ENCODE measurements at regions not wholly inside any gene's neighbourhood (a gene's known extent, or its start where the extent isn't known, plus 50 kb on each side); places are given as distances from the start of the nearest gene placed in this dataset.

DNA sequence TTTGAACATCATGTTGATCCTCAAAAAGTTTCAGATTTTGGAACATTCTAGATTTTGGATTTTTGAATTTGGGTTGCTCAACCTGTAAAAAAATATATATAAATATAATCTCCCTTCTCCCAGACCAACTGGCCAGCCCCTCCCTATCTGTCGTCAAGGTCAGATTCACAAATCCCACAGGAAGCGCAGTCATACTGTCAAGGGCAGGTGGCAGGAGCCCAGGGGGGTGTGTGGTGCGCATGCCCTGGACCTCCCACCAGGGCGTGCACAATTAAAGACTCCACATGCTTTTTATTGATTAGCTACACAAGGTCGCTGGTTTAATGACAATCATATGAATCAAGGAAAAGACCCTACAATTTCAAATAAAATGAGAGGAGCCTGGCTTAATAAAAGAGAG lies 77.0 kb upstream of the EEPD1 start:
- DNase-seq = no peak
- no CpG with 5 or more reads among the region's 5 CpGs for WGBS (ENCODE audit: extremely low coverage, insufficient coverage, low lambda C conversion rate)
- no peak overlapping the region for H4K5ac ChIP-seq (ENCODE audit: low read length)

DNA sequence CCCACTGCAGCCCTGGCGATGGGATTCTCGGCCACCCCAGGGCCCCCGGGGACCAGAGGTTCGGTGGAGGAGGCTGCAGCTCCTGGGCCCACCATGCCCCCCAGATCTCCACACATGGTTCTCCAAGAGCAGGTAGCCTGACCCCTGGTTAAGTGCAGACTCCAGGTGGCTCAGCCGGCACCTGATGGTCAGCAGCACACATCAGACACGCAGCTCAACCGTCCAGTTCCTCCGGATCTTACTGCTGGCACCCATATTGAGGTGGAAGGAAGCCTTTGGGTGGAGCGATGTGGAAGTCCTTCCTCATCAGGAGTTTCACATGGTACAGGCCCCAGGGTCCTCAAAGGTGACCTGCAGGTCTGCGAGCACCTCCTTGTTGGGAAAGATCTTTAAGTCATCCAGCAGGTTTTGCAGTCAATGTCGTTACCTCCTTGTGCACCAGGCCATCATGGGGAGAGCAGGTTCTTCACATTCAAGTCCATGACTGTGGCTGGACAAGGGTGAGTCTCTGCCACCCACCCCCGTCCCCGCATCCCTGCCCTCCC lies 74.2 kb upstream of the EEPD1 start:
- no peaks in the 10 kb centered on the region for H3K4me1 ChIP-seq (ENCODE audit: control insufficient read depth, low read depth, low read length)
- H3K79me2 ChIP-seq (ENCODE audit: control insufficient read depth, insufficient read depth, low read length) = no peaks in the 10 kb centered on the region
- H3K27ac ChIP-seq (ENCODE audit: low read depth, low read length) = no peak overlapping the region
- DNase-seq = no peak
- no peak overlapping the region for H2AK5ac ChIP-seq (ENCODE audit: low read length)
- no peaks in the 10 kb centered on the region for H3K79me1 ChIP-seq (ENCODE audit: low read length)
- H3K18ac ChIP-seq (ENCODE audit: low read length) = no peak overlapping the region
- H3K23ac ChIP-seq (ENCODE audit: low read length) = no peak overlapping the region
- no peak overlapping the region for H3K4ac ChIP-seq (ENCODE audit: low read depth, low read length)
- no peaks in the 10 kb centered on the region for H3K27me3 ChIP-seq (ENCODE audit: insufficient read depth, low read length, poor library complexity)
- H3K4me2 ChIP-seq (ENCODE audit: low read length) = no peak overlapping the region
- H3K4me3 ChIP-seq (ENCODE audit: low read length) = no peak overlapping the region
- no peak overlapping the region for H4K8ac ChIP-seq (ENCODE audit: low read depth, low read length)
- no peak overlapping the region for H4K5ac ChIP-seq (ENCODE audit: low read length)
- no peak overlapping the region for H3K56ac ChIP-seq (ENCODE audit: low read length)
- no peaks in the 10 kb centered on the region for H3K36me3 ChIP-seq (ENCODE audit: control insufficient read depth, insufficient read depth, low read length)
- H2BK5ac ChIP-seq (ENCODE audit: low read length) = no peak overlapping the region
- H2BK15ac ChIP-seq (replicated peaks; ENCODE audit: low read depth) = no peak overlapping the region
- no CpG with 5 or more reads among the region's 13 CpGs for WGBS (ENCODE audit: extremely low coverage, insufficient coverage, low lambda C conversion rate)
- H2BK120ac ChIP-seq (ENCODE audit: low read depth, low read length) = no peak overlapping the region
- no peak overlapping the region for H3K9ac ChIP-seq (ENCODE audit: low read length)

More for the DNA sequence above, 77.0 kb upstream of the EEPD1 start:
- Histone ChIP-seq H3K36me3 (ENCODE audit: control insufficient read depth, insufficient read depth, low read length) (no peaks in the 10 kb centered on the region), H2AK5ac (ENCODE audit: low read length) (no peak overlapping the region), H2BK15ac (replicated peaks; ENCODE audit: low read depth) (no peak overlapping the region), H2BK120ac (ENCODE audit: low read depth, low read length) (no peak overlapping the region), H3K18ac (ENCODE audit: low read length) (no peak overlapping the region), H3K79me2 (ENCODE audit: control insufficient read depth, insufficient read depth, low read length) (no peaks in the 10 kb centered on the region), H3K27me3 (ENCODE audit: insufficient read depth, low read length, poor library complexity) (no peaks in the 10 kb centered on the region), H3K56ac (ENCODE audit: low read length) (no peak overlapping the region), H3K4me3 (ENCODE audit: low read length) (no peak overlapping the region), H3K79me1 (ENCODE audit: low read length) (no peaks in the 10 kb centered on the region), H3K9ac (ENCODE audit: low read length) (no peak overlapping the region), H4K8ac (ENCODE audit: low read depth, low read length) (no peak overlapping the region), H3K4me2 (ENCODE audit: low read length) (no peak overlapping the region), H2BK5ac (ENCODE audit: low read length) (no peak overlapping the region), H3K23ac (ENCODE audit: low read length) (no peak overlapping the region), H3K27ac (ENCODE audit: low read depth, low read length) (no peak overlapping the region), H3K4ac (ENCODE audit: low read depth, low read length) (no peak overlapping the region), H3K4me1 (ENCODE audit: control insufficient read depth, low read depth, low read length) (no peaks in the 10 kb centered on the region)

DNA sequence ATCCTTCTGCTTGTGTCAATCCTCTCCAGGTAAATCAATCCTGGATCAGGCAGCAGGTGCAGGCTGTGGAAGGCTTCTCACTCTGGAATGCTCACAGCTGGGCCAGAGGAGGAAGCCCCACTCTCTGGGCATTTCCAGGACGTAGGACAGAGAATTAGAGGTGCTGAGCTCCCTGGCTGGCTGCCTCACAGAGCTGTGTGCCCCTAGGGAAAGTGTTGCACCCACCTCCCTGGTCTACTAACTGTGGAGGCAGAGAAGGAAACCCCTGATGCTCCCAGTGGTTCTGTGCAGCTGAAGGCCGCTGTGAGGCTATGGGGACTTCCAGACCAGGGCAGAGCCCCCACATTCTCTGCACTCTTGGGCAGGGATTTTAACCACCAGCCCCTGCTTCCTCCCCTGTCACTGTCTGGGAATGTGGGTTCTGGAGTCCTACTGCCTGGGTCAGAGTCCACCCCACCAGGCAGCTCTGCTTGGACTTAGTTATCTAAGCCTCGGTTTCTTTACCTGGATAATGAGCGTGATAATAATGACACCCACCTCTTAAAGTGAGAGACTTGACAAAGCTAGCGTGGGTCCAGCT lies 73.5 kb upstream of the EEPD1 start:
- H3K27ac ChIP-seq (ENCODE audit: low read depth, low read length) = no peak overlapping the region
- H3K4ac ChIP-seq (ENCODE audit: low read depth, low read length) = no peak overlapping the region
- DNase-seq = no peak
- H3K27me3 ChIP-seq (ENCODE audit: insufficient read depth, low read length, poor library complexity) = no peaks in the 10 kb centered on the region
- no peak overlapping the region for H4K5ac ChIP-seq (ENCODE audit: low read length)
- H3K56ac ChIP-seq (ENCODE audit: low read length) = no peak overlapping the region
- no peak overlapping the region for H2BK120ac ChIP-seq (ENCODE audit: low read depth, low read length)
- H3K4me1 ChIP-seq (ENCODE audit: control insufficient read depth, low read depth, low read length) = no peaks in the 10 kb centered on the region
- H2BK5ac ChIP-seq (ENCODE audit: low read length) = no peak overlapping the region
- no peak overlapping the region for H3K23ac ChIP-seq (ENCODE audit: low read length)
- no peak overlapping the region for H3K18ac ChIP-seq (ENCODE audit: low read length)
- H3K9ac ChIP-seq (ENCODE audit: low read length) = no peak overlapping the region
- H3K4me2 ChIP-seq (ENCODE audit: low read length) = no peak overlapping the region
- WGBS (ENCODE audit: extremely low coverage, insufficient coverage, low lambda C conversion rate) = no CpG with 5 or more reads among the region's 5 CpGs
- H3K4me3 ChIP-seq (ENCODE audit: low read length) = no peak overlapping the region
- H3K79me1 ChIP-seq (ENCODE audit: low read length) = no peaks in the 10 kb centered on the region
- H3K36me3 ChIP-seq (ENCODE audit: control insufficient read depth, insufficient read depth, low read length) = no peaks in the 10 kb centered on the region
- H4K8ac ChIP-seq (ENCODE audit: low read depth, low read length) = no peak overlapping the region
- H2AK5ac ChIP-seq (ENCODE audit: low read length) = no peak overlapping the region
- H3K79me2 ChIP-seq (ENCODE audit: control insufficient read depth, insufficient read depth, low read length) = no peaks in the 10 kb centered on the region
- H2BK15ac ChIP-seq (replicated peaks; ENCODE audit: low read depth) = no peak overlapping the region

DNA sequence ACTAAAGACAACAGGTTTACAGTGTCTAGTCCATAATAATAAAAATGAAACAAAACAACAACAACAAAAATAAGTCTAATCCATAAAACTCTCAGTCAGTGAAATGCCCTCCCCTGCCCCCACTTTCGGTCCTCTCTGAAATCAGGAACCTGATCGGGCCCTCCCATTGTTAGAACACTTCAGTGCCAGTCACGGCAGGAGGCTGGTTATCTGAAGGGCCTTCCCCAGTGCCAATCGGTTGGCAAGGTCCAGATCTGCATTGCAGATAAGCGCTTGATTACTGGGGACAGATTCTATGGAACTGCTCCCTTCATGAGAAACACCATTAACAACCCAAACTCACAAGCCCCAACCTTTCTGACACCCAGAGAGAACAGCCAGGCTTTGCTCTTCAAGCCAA lies 72.2 kb upstream of the EEPD1 start:
- Histone ChIP-seq H2BK5ac (ENCODE audit: low read length) (no peak overlapping the region), H3K79me2 (ENCODE audit: control insufficient read depth, insufficient read depth, low read length) (no peaks in the 10 kb centered on the region), H3K4me1 (ENCODE audit: control insufficient read depth, low read depth, low read length) (no peaks in the 10 kb centered on the region), H3K27ac (ENCODE audit: low read depth, low read length) (no peak overlapping the region), H4K5ac (ENCODE audit: low read length) (no peak overlapping the region), H3K36me3 (ENCODE audit: control insufficient read depth, insufficient read depth, low read length) (no peaks in the 10 kb centered on the region), H3K9ac (ENCODE audit: low read length) (no peak overlapping the region), H3K4me3 (ENCODE audit: low read length) (no peak overlapping the region), H3K27me3 (ENCODE audit: insufficient read depth, low read length, poor library complexity) (no peaks in the 10 kb centered on the region), H2AK5ac (ENCODE audit: low read length) (no peak overlapping the region), H3K4me2 (ENCODE audit: low read length) (no peak overlapping the region), H2BK15ac (replicated peaks; ENCODE audit: low read depth) (no peak overlapping the region), H3K56ac (ENCODE audit: low read length) (no peak overlapping the region), H3K18ac (ENCODE audit: low read length) (no peak overlapping the region), H3K23ac (ENCODE audit: low read length) (no peak overlapping the region), H3K79me1 (ENCODE audit: low read length) (no peaks in the 10 kb centered on the region), H3K4ac (ENCODE audit: low read depth, low read length) (no peak overlapping the region), H2BK120ac (ENCODE audit: low read depth, low read length) (no peak overlapping the region), H4K8ac (ENCODE audit: low read depth, low read length) (no peak overlapping the region)
- no CpG with 5 or more reads among the region's 5 CpGs for WGBS (ENCODE audit: extremely low coverage, insufficient coverage, low lambda C conversion rate)
- DNase-seq = no peak

DNA sequence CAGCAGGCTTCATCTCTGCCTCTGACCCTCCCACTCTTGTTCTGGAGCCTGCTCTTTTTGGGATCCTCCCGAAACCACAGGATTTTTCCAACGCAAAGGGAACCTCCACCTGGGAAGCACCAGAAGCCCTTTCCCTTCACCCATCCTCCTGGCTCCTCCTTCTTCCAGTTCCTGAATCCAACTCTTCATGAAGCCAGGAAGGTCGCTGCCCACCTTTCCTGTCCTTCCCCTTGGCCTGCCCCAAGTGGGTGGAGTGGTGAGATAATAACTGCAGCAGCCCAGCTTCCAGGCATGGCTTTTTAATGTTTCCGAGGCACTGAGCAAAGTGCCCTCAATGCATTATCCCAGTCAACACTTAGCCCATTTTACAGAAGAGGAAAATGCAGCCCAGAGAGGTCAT lies 70.8 kb upstream of the EEPD1 start:
- no peak overlapping the region for H3K18ac ChIP-seq (ENCODE audit: low read length)
- no peak overlapping the region for H3K27ac ChIP-seq (ENCODE audit: low read depth, low read length)
- H3K79me1 ChIP-seq (ENCODE audit: low read length) = no peaks in the 10 kb centered on the region
- no peak overlapping the region for H3K4me3 ChIP-seq (ENCODE audit: low read length)
- no peak overlapping the region for H2BK120ac ChIP-seq (ENCODE audit: low read depth, low read length)
- H3K4ac ChIP-seq (ENCODE audit: low read depth, low read length) = no peak overlapping the region
- no peak overlapping the region for H2AK5ac ChIP-seq (ENCODE audit: low read length)
- H4K8ac ChIP-seq (ENCODE audit: low read depth, low read length) = no peak overlapping the region
- no peak overlapping the region for H3K9ac ChIP-seq (ENCODE audit: low read length)
- no CpG with 5 or more reads among the region's 4 CpGs for WGBS (ENCODE audit: extremely low coverage, insufficient coverage, low lambda C conversion rate)
- H3K27me3 ChIP-seq (ENCODE audit: insufficient read depth, low read length, poor library complexity) = no peaks in the 10 kb centered on the region
- no peak overlapping the region for H3K4me2 ChIP-seq (ENCODE audit: low read length)
- H3K79me2 ChIP-seq (ENCODE audit: control insufficient read depth, insufficient read depth, low read length) = no peaks in the 10 kb centered on the region
- no peak overlapping the region for H3K23ac ChIP-seq (ENCODE audit: low read length)
- no peak overlapping the region for H3K56ac ChIP-seq (ENCODE audit: low read length)
- no peak overlapping the region for H2BK5ac ChIP-seq (ENCODE audit: low read length)
- no peaks in the 10 kb centered on the region for H3K4me1 ChIP-seq (ENCODE audit: control insufficient read depth, low read depth, low read length)
- no peaks in the 10 kb centered on the region for H3K36me3 ChIP-seq (ENCODE audit: control insufficient read depth, insufficient read depth, low read length)
- DNase-seq = no peak
- H2BK15ac ChIP-seq (replicated peaks; ENCODE audit: low read depth) = no peak overlapping the region
- no peak overlapping the region for H4K5ac ChIP-seq (ENCODE audit: low read length)

DNA sequence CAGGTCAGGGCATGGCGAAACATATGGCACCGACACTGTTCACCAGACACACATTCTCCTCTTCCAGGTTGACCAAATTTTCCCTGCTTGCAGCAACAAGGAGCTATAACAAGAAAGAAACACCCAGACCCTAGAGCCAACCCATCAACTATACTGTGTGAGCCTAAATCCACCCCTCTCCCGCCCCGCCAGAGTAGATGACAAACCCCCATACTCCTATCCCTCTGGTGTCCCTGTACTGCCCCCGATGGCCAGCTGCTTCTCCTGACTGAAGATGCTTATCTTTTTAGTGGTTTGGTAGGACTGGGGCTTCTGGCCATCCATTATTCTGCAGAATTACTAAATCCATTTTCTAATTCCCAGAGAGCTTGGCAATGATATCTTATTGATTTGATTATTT lies 70.1 kb upstream of the EEPD1 start:
- Histone ChIP-seq H3K27ac (ENCODE audit: low read depth, low read length) (no peak overlapping the region), H3K4me1 (ENCODE audit: control insufficient read depth, low read depth, low read length) (no peaks in the 10 kb centered on the region), H2BK5ac (ENCODE audit: low read length) (no peak overlapping the region), H3K18ac (ENCODE audit: low read length) (no peak overlapping the region), H2BK120ac (ENCODE audit: low read depth, low read length) (no peak overlapping the region), H3K27me3 (ENCODE audit: insufficient read depth, low read length, poor library complexity) (no peaks in the 10 kb centered on the region), H4K5ac (ENCODE audit: low read length) (no peak overlapping the region), H3K56ac (ENCODE audit: low read length) (no peak overlapping the region), H3K4ac (ENCODE audit: low read depth, low read length) (no peak overlapping the region), H3K4me3 (ENCODE audit: low read length) (no peak overlapping the region), H3K79me1 (ENCODE audit: low read length) (no peaks in the 10 kb centered on the region), H3K9ac (ENCODE audit: low read length) (no peak overlapping the region), H3K4me2 (ENCODE audit: low read length) (no peak overlapping the region), H3K79me2 (ENCODE audit: control insufficient read depth, insufficient read depth, low read length) (no peaks in the 10 kb centered on the region), H3K36me3 (ENCODE audit: control insufficient read depth, insufficient read depth, low read length) (no peaks in the 10 kb centered on the region), H2AK5ac (ENCODE audit: low read length) (no peak overlapping the region), H3K23ac (ENCODE audit: low read length) (no peak overlapping the region), H2BK15ac (replicated peaks; ENCODE audit: low read depth) (no peak overlapping the region), H4K8ac (ENCODE audit: low read depth, low read length) (no peak overlapping the region)
- WGBS (ENCODE audit: extremely low coverage, insufficient coverage, low lambda C conversion rate) = no CpG with 5 or more reads among the region's 5 CpGs
- DNase-seq = peak; percentile 61
